DMS 273 (cell line): ENCODE measurements at regions not wholly inside any gene's neighbourhood (a gene's known extent, or its start where the extent isn't known, plus 50 kb on each side); places are given as distances from the start of the nearest gene placed in this dataset.
"Not testable (repeated sequence)": the region's sequence is repeated elsewhere in the genome, so short reads cannot be mapped to it uniquely, and the experiment has no call there.

Source experiments
- DNase-seq: peaks from one replicate; lab custom pipeline; 2025; ENCODE audit not compliant: unreplicated experiment; lab: John Stamatoyannopoulos, UW

- not testable (repeated sequence) for DNase-seq
Observed at GRCh38 chr13:18677403-18677802, 504.2 kb downstream of the TUBA3C start.

DNA sequence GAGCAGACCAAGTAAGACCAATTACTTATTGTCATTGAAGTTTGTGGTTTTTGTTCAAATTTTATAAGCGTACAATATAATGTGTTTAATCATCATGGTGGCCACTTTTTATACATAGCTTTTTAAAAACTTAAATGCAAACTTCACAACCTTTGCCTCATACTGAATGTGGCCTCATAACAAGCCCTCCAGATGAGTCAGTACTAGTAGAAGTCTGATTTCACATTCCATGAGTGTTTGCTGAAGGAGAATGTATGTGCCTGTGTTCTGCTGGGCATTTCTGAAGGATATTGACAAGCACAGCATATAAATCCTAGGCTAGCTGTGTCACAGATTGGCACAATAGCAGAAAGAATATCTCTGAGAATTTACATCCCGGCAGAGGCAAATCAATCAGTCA, 506.4 kb downstream of the TUBA3C start:
- not testable (repeated sequence) for DNase-seq

DNA sequence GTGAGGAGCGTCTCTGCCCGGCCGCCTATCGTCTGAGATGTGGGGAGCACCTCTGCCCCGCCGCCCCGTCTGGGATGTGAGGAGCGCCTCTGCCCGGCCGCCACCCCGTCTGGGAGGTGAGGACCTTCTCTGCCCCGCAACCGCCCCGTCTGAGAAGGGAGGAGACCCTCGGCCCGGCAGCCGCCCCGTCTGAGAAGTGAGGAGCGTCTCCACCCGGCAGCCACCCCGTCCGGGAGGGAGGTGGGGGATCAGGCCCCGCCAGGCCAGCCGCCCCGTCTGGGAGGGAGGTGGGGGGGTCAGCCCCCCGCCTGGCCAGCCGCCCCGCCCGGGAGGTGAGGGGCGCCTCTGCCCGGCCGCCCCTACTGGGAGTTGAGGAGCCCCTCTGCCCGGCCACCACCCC, 507.8 kb downstream of the TUBA3C start:
- DNase-seq = not testable (repeated sequence)

DNA sequence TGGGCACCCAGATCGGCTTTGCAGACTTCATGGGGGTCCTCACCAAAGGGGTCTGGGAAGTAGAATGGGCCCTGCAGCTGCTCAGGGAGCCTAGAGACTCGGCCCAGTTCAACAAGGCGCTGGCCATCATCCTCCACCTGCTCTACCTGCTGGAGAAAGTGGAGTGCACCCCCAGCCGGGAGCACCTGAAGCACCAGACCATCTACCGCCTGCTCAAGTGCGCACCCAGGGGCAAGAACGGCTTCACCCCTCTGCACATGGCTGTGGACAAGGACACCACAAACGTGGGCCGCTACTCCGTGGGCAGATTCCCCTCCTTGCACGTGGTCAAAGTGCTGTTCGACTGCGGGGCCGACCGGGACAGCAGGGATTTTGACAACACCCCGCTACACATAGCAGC, 515.0 kb downstream of the TUBA3C start:
- DNase-seq = not testable (repeated sequence)

DNA sequence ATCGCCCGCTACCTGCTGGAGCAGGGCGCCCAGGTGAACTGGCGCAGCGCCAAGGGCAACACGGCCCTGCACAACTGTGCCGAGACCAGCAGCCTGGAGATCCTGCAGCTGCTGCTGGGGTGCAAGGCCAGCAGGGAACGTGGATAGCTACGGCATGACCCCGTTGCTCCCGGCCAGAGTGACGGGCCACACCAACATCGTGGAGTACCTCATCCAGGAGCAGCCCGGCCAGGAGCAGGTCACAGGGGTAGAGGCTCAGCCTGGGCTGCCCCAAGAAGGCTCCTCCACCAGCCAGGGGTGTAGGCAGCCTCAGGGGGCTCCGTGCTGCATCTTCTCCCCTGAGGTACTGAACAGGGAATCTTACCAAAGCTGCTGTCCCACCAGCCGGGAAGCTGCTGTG, 515.9 kb downstream of the TUBA3C start:
- DNase-seq = not testable (repeated sequence)

DNA sequence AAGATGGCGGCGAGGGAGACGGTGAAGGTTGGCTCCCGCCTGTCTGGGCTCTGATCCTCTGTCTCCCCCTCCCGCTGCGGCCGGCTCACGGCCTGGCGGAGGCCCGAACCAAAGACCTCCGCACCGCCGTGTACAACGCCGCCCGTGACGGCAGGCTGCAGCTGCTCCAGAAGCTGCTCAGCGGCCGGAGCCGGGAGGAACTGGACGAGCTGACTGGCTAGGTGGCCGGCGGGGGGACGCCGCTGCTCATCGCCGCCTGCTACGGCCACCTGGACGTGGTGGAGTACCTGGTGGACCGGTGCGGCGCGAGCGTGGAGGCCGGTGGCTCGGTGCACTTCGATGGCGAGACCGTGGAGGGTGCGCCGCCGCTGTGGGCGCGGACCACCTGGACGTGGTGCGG, 516.5 kb downstream of the TUBA3C start:
- not testable (repeated sequence) for DNase-seq

- not testable (repeated sequence) for DNase-seq
Observed at GRCh38 chr13:18663222-18663621, 518.4 kb downstream of the TUBA3C start.

GRCh38 chr13:18643644-18644172, 537.9 kb downstream of the TUBA3C start:
- peak; percentile 2 for DNase-seq

DNA sequence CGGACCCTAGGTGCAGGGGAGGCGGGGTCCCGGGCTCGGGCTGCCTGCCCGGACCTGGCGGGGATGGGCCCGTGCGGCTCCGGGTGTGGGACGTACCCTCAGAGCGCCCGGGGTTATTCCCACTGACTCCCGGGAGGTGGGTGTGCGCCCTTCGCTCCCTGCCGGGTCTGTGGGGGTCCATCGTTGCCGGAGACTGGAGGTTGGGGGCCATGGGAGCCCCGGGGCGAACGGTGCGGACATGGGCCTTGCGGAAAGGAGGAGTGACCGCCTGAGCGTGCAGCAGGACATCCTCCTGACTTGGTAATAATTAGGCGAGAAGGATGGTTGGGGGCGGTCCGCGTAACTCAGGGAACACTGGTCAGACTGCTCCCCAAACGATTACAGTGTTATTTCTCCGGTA, 552.7 kb downstream of the TUBA3C start:
- not testable (repeated sequence) for DNase-seq

DNA sequence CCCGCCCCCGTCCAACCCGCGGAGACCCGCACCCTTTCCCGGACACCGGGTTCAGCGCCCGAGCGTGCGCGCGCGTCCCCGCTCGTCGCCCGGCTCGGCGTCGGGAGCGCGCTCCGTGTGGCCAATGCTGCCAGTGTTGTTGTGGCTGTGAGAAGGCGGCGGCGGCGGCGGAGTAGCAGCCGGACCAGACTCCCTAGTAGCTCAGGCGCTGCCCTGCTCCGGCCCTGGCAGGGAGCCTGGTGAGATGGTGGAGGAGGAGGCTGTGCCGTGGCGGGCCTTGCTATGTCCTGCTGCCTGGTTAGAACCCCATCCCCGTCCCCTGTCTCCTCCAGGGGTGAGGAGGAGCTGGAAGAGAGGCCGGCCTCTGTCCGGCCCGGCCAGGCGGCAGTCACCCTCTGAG, 553.2 kb downstream of the TUBA3C start:
- no peak for DNase-seq

GRCh38 chr13:18624061-18624460, 557.6 kb downstream of the TUBA3C start:
- not testable (repeated sequence) for DNase-seq

DNA sequence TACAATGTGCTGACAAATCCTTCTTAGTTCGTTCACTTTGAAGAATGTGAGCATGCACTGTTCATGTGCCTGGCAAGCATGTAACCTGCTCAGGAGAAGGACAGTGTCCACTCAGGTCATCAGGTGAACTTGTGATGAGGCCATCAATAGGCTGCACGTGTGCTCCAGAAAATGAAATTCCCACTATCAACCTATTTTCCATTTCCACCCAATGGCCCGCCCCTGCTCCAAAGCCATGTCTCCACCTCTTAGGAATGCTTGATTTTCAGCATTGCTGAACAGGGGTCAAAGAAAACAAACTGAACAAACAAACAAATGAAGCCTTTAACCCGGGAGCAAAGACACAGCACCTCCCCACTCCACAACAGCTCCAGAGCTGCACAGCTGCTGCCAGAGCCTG, 563.2 kb downstream of the TUBA3C start:
- not testable (repeated sequence) for DNase-seq

GRCh38 chr13:18610476-18610875, 571.1 kb downstream of the TUBA3C start:
- DNase-seq = not testable (repeated sequence)

- DNase-seq = not testable (repeated sequence)
Observed at GRCh38 chr13:18609371-18609770, 572.3 kb downstream of the TUBA3C start.

DNA sequence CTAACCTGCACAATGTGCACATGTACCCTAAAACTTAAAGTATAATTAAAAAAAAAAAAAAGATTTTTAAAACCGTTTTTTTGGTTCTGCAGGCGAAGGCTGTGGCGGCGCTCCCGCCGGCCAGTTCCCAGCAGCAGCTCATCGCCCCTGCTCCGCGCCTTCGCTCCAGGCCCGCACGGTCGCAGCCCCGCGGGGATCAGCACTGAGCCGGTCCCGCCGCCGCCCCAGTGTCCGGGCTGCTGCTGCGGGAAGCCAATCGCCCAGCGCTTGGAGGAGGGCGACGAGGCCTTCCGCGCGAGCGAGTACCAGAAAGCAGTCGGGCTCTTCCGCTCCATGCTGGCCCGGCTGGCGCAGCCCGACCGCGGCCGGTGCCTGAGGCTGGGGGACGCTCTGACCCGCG, 572.8 kb downstream of the TUBA3C start:
- DNase-seq = not testable (repeated sequence)

DNA sequence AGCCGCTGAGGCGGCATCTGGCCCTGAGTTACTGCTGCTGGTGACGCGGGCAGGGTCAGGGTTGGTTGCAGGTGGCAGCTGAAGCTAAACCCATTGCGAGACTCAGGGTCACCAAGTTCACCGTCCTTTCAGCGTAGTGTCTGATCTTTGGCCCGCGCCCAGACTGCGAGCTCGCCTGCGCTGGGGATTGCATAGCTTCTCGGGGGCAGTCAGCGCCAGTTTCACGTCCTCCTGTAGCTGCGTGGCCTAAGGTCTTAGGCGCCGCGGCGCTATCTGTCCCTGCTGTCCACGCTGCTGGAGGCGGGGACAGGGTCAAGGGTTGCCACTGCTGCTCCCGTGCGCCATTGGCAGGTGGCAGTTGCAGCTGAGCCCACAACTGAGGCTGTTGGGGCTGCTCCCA, 581.3 kb downstream of the TUBA3C start:
- not testable (repeated sequence) for DNase-seq

DNA sequence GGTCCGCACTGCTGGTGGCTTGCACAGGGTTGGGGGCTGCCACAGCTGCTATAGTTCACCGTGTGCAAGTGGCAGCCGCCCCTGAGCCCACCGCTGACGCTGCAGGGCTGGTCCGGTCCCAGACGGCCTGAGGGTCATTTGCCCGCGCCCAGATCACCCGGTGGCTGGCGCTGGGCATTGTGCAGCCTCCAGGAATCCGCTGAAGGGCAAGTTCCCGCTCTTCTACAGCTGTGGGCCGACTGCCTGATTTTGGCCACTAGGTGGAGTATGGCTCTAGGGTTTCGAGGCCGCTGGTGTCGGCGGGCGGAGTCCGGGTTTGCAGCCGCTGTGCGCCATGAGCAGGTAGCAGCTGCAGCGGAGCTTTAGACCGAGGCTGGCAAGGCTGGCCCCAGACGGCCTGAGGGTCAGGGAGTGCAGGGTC, 581.8 kb downstream of the TUBA3C start:
- peak; percentile 24 for DNase-seq

- peak; percentile 12 for DNase-seq
Observed at GRCh38 chr13:18598543-18598942, 583.1 kb downstream of the TUBA3C start.

GRCh38 chr13:18597940-18598339, 583.7 kb downstream of the TUBA3C start:
- not testable (repeated sequence) for DNase-seq

- DNase-seq = not testable (repeated sequence)
Observed at GRCh38 chr13:18577103-18577502, 604.5 kb downstream of the TUBA3C start.

DNA sequence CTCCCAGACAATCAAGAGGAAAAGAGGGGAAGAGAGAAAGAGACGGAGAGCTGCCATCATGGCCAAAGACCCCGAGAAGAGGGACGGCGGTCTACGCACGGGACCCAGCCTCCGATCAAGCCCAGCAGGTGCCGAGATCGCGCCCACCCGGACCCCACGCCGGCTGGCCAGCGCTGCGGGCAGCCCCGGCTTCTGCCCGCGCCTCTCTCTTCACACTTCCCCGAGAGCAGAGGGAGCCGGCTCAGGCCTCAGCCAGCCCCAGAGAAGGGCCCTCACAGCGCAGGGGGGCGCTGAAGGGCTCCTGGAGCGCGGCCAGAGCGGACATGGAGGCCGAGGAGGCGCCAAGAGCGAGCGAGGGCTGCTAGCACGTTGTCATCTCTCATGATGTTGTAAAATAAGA, 613.7 kb downstream of the TUBA3C start:
- not testable (repeated sequence) for DNase-seq
